ENCODE measurements at regions not wholly inside any gene's neighbourhood (a gene's known extent, or its start where the extent isn't known, plus 50 kb on each side); places are given as distances from the start of the nearest gene placed in this dataset.

DNA sequence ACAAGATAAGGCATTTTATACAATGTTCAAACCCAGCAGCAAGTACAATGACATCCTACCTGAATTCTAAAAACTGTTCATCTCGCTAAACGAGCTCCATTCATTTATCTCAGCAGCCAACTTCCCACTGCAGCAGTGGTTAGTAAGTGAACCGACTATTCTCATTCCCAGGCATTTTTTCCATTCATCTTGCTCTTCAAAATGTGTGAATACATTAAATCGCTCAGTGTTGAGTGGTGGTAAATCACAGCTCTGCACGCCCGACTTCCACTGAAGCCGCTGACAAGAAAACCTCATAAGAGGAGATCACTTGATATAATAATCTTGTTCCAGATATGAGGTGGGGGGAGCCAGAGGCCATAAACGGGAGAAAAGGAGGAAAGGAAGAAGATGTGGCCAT lies 746.2 kb upstream of the USP15 start (continued):
- TF ChIP-seq, protein P1, sequence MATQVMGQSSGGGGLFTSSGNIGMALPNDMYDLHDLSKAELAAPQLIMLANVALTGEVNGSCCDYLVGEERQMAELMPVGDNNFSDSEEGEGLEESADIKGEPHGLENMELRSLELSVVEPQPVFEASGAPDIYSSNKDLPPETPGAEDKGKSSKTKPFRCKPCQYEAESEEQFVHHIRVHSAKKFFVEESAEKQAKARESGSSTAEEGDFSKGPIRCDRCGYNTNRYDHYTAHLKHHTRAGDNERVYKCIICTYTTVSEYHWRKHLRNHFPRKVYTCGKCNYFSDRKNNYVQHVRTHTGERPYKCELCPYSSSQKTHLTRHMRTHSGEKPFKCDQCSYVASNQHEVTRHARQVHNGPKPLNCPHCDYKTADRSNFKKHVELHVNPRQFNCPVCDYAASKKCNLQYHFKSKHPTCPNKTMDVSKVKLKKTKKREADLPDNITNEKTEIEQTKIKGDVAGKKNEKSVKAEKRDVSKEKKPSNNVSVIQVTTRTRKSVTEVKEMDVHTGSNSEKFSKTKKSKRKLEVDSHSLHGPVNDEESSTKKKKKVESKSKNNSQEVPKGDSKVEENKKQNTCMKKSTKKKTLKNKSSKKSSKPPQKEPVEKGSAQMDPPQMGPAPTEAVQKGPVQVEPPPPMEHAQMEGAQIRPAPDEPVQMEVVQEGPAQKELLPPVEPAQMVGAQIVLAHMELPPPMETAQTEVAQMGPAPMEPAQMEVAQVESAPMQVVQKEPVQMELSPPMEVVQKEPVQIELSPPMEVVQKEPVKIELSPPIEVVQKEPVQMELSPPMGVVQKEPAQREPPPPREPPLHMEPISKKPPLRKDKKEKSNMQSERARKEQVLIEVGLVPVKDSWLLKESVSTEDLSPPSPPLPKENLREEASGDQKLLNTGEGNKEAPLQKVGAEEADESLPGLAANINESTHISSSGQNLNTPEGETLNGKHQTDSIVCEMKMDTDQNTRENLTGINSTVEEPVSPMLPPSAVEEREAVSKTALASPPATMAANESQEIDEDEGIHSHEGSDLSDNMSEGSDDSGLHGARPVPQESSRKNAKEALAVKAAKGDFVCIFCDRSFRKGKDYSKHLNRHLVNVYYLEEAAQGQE (IDR thresholded peaks at IDR 0.05): no peak

DNA sequence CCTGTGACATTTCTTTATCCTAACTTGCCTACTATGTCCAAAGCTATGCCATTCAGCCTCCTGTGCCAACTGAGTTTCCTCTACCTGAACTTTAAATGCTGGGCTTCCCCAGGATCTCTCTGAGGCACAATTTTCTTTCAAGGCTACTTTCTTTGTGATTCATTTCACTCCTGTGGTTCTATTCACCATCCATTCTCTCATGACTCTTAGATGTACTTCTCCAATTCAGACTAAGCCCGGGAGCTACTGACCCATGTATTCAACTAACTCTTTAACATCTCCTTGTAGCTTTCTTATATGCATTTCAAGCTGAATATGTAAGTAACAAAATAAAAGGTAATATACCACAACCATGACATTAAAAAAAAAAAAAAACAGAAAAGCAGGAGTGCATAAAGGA lies 738.9 kb upstream of the USP15 start:
- TF ChIP-seq RAD21 (IDR thresholded peaks at IDR 0.05) (no peak), EGR1 (IDR thresholded peaks at IDR 0.05; ENCODE audit: low read depth in 2 of 2) (no peak), RXRA (IDR thresholded peaks at IDR 0.05) (no peak), FOXA1 (IDR thresholded peaks at IDR 0.05) (no peak), JUND (IDR thresholded peaks at IDR 0.05) (no peak), HNF4G (IDR thresholded peaks at IDR 0.05) (no peak), YY1 (IDR thresholded peaks at IDR 0.05) (no peak), TAF1 (conservative IDR thresholded peaks at IDR 0.05) (no peak), SP1 (IDR thresholded peaks at IDR 0.05) (no peak), FOXA2 (IDR thresholded peaks at IDR 0.05) (no peak), NR2F2 (IDR thresholded peaks at IDR 0.05) (no peak), GABPA (IDR thresholded peaks at IDR 0.05 in 1 of 2, conservative IDR thresholded peaks at IDR 0.05 in 1 of 2) (no peak), HNF4A (conservative IDR thresholded peaks at IDR 0.05) (no peak)
- TF ChIP-seq, protein P2, sequence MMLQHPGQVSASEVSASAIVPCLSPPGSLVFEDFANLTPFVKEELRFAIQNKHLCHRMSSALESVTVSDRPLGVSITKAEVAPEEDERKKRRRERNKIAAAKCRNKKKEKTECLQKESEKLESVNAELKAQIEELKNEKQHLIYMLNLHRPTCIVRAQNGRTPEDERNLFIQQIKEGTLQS (IDR thresholded peaks at IDR 0.05): no peak
- TF ChIP-seq, protein P3, sequence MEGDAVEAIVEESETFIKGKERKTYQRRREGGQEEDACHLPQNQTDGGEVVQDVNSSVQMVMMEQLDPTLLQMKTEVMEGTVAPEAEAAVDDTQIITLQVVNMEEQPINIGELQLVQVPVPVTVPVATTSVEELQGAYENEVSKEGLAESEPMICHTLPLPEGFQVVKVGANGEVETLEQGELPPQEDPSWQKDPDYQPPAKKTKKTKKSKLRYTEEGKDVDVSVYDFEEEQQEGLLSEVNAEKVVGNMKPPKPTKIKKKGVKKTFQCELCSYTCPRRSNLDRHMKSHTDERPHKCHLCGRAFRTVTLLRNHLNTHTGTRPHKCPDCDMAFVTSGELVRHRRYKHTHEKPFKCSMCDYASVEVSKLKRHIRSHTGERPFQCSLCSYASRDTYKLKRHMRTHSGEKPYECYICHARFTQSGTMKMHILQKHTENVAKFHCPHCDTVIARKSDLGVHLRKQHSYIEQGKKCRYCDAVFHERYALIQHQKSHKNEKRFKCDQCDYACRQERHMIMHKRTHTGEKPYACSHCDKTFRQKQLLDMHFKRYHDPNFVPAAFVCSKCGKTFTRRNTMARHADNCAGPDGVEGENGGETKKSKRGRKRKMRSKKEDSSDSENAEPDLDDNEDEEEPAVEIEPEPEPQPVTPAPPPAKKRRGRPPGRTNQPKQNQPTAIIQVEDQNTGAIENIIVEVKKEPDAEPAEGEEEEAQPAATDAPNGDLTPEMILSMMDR (IDR thresholded peaks at IDR 0.05; ENCODE audit: low read depth, low read length, missing input control): no peak
- TF ChIP-seq, protein P4, sequence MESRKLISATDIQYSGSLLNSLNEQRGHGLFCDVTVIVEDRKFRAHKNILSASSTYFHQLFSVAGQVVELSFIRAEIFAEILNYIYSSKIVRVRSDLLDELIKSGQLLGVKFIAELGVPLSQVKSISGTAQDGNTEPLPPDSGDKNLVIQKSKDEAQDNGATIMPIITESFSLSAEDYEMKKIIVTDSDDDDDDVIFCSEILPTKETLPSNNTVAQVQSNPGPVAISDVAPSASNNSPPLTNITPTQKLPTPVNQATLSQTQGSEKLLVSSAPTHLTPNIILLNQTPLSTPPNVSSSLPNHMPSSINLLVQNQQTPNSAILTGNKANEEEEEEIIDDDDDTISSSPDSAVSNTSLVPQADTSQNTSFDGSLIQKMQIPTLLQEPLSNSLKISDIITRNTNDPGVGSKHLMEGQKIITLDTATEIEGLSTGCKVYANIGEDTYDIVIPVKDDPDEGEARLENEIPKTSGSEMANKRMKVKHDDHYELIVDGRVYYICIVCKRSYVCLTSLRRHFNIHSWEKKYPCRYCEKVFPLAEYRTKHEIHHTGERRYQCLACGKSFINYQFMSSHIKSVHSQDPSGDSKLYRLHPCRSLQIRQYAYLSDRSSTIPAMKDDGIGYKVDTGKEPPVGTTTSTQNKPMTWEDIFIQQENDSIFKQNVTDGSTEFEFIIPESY (IDR thresholded peaks at IDR 0.05): no peak
- TF ChIP-seq, protein P1 (IDR thresholded peaks at IDR 0.05): no peak
- TF ChIP-seq, protein P5, sequence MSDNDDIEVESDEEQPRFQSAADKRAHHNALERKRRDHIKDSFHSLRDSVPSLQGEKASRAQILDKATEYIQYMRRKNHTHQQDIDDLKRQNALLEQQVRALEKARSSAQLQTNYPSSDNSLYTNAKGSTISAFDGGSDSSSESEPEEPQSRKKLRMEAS (IDR thresholded peaks at IDR 0.05): no peak
- H3K4me1 ChIP-seq (ENCODE audit: control insufficient read depth in 4 of 4, insufficient read depth in 4 of 4, low read length in 3 of 4): no peaks in the 10 kb centered on the region
- H3K27ac ChIP-seq (ENCODE audit: low read depth in 1 of 2, low read length in 2 of 2): no peak overlapping the region
- H3K9ac ChIP-seq (ENCODE audit: low read depth in 1 of 2, low read length in 2 of 2): no peak overlapping the region
- H3K4me3 ChIP-seq (ENCODE audit: low read depth in 1 of 3, low read length in 3 of 3): no peak overlapping the region
- H3K36me3 ChIP-seq (ENCODE audit: control insufficient read depth in 4 of 4, insufficient read depth in 3 of 4, low read depth in 1 of 4, low read length in 3 of 4): no peaks in the 10 kb centered on the region
- no peaks in the 10 kb centered on the region for H3K9me3 ChIP-seq (ENCODE audit: control insufficient read depth in 4 of 4, low read length in 3 of 4)
- WGBS: 57% methylated on average over 1 of the region's 1 CpG
- DNase-seq (ENCODE audit: low spot score): no peak
- peaks cover 0 to 2% (median 0%) of the 10 kb centered on the region in 4 donors for H3K27me3 ChIP-seq (ENCODE audit: control insufficient read depth in 4 of 4, insufficient read depth in 4 of 4, low read length in 3 of 4)
